Thyroid gland (tissue), 4 donors: ENCODE measurements at regions not wholly inside any gene's neighbourhood (a gene's known extent, or its start where the extent isn't known, plus 50 kb on each side); places are given as distances from the start of the nearest gene placed in this dataset.
"Not testable (repeated sequence)": the region's sequence is repeated elsewhere in the genome, so short reads cannot be mapped to it uniquely, and the experiment has no call there.

Source experiments
- CTCF ChIP-seq, 6 experiments: fragments of 200-600 bp in 3 of 6; fragments of 450-650 bp in 3 of 6; sonication (generic) in 3 of 6; IDR thresholded peaks; one replicate each; pipeline ENCODE4 v1.5.1; 2016 to 2019; ENCODE audit warnings: antibody characterized with exemption in 6 of 6, mild to moderate bottlenecking in 2 of 6, inconsistent platforms in 1 of 6, moderate library complexity in 1 of 6
- POLR2A ChIP-seq, 2 donors: fragments of 450-650 bp; IDR thresholded peaks; one replicate each; pipeline ENCODE4 v1.6.1; 2017; ENCODE audit warnings: antibody characterized with exemption in 2 of 2, mild to moderate bottlenecking in 2 of 2, moderate library complexity in 1 of 2

- not testable (repeated sequence) for TF ChIP-seq CTCF, POLR2A (IDR thresholded peaks at IDR 0.05)
These were observed 113.4 kb upstream of the VANGL1 start for GRCh38 chr1:115528336-115528735.
